Activated CD8-positive, alpha-beta T cell treated with anti-CD3 and anti-CD28 coated beads, Interleukin-2, amount 10 ng/mL, durations not matched to agents 7 days and 5 days (primary cell): ENCODE measurements at regions not wholly inside any gene's neighbourhood (a gene's known extent, or its start where the extent isn't known, plus 50 kb on each side); places are given as distances from the start of the nearest gene placed in this dataset.

ENCODE experiments used
- ATAC-seq: fragments of 150-1000 bp; cut with Tn5 transposase; one replicate; pipeline ENCODE4 v1.10.0; 2021; ENCODE audit warnings: moderate library complexity
- CTCF ChIA-PET: fragments of 350-600 bp; sonication (Branson Sonifier 250); formaldehyde crosslinking; loops from one replicate; lab custom pipeline; 2021; ENCODE audit warnings: antibody characterized with exemption; lab: Charles Lee
- POLR2A ChIA-PET: fragments of 350-600 bp; sonication (Branson Sonifier 250); formaldehyde crosslinking; loops from one replicate; lab custom pipeline; 2021; ENCODE audit warnings: antibody characterized with exemption; lab: Charles Lee
- DNase-seq: peaks from one replicate; pipeline ENCODE4 v3.0.0-alpha.2; 2020
- H3K27ac Mint-ChIP-seq: one replicate; pipeline ENCODE4 v1.8.0; 2021; ENCODE audit warnings: mild to moderate bottlenecking, mixed read lengths
- H3K27me3 Mint-ChIP-seq: one replicate; pipeline ENCODE4 v1.8.0; 2021; ENCODE audit warnings: low read depth, mixed read lengths
- H3K36me3 Mint-ChIP-seq: one replicate; pipeline ENCODE4 v1.8.0; 2021; ENCODE audit warnings: low read depth, mixed read lengths
- H3K4me1 Mint-ChIP-seq: one replicate; pipeline ENCODE4 v1.8.0; 2021; ENCODE audit warnings: low read depth, mixed read lengths
- H3K4me3 Mint-ChIP-seq: one replicate; pipeline ENCODE4 v1.8.0; 2021; ENCODE audit warnings: mild to moderate bottlenecking, mixed read lengths
- H3K9me3 Mint-ChIP-seq: one replicate; pipeline ENCODE4 v1.8.0; 2022; ENCODE audit warnings: mixed read lengths; ENCODE audit not compliant: insufficient read depth

DNA sequence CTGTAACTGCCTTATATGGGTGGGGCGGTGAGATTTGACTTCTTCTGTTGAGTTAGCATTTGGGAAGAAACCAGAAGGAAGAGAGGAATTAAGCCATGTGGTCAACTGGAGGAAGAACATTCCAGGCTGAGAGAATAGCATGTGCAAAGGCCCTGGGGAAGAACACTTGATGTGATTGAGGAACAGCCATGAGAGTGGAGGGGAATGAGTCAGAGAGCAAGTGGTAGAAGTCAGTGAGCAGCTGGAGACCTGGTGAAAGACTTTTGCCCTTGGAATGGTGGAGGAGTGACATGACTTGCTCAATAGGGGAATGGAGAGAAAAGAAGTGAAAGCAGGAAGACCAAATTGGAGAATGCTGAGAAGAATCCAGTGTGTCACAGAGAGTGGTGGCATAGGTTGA is 327.8 kb upstream of the HAND2 start:
- H3K27ac Mint-ChIP-seq = no peak overlapping the region
- no peak for ATAC-seq
- H3K36me3 Mint-ChIP-seq = no peaks in the 10 kb centered on the region
- H3K4me3 Mint-ChIP-seq = no peak overlapping the region
- no peaks in the 10 kb centered on the region for H3K27me3 Mint-ChIP-seq
- DNase-seq = no peak
- no peaks in the 10 kb centered on the region for H3K4me1 Mint-ChIP-seq
- ChIA-PET CTCF (no interaction called here), POLR2A (no interaction called here)
- H3K9me3 Mint-ChIP-seq = no peaks in the 10 kb centered on the region

DNA sequence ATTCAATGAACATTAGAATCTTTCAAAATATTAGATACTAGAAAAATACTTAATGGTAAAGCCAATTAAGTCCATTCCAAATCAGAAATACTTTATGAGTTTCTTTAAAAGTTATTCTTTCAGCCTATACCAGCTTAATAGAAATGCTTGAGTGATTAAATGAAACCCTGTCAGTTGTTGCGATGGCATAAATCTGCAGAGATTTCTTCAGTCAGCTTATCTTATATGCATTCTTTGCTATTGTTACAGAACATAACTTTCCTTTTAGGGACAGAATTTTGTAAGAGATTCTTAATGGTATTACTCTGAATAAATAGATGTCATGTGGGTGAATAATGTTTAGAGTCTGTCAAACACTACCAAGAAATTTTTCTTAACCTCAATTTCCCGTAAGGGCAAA is 325.0 kb upstream of the HAND2 start:
- Mint-ChIP-seq H3K4me3 (no peak overlapping the region), H3K27me3 (no peaks in the 10 kb centered on the region), H3K4me1 (no peaks in the 10 kb centered on the region), H3K36me3 (no peaks in the 10 kb centered on the region), H3K27ac (no peak overlapping the region), H3K9me3 (no peaks in the 10 kb centered on the region)
- CTCF ChIA-PET = interaction anchor here (0.8 kb wide), 1 partner anchor 18 kb away, joined by 3 read pairs; no protein-coding TSS in a partner anchor
- POLR2A ChIA-PET = no interaction called here
- no peak for ATAC-seq
- DNase-seq = no peak

DNA sequence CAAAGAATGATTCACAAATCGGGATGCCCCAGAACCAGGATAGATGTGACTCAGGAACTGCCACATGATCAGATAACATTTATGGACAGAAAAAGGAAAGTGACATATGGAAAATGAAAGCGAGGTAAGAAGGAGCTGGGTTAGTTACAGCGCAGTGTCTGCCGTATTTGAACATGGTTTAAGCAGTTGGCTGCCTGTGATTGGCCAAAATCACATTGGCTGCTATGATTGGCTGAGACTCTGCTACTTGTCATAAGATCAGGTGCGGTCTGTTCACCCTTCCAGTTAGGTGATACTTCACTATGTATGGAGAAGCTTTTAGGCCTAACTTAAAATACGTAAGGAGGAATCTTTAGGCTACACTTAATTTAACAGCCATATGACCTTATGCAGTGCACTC is 322.7 kb upstream of the HAND2 start:
- Mint-ChIP-seq H3K27me3 (no peaks in the 10 kb centered on the region), H3K27ac (no peak overlapping the region), H3K4me3 (no peak overlapping the region), H3K9me3 (no peaks in the 10 kb centered on the region), H3K4me1 (no peaks in the 10 kb centered on the region), H3K36me3 (no peaks in the 10 kb centered on the region)
- POLR2A ChIA-PET = no interaction called here
- CTCF ChIA-PET = no interaction called here
- ATAC-seq = no peak
- no peak for DNase-seq

GRCh38 chr4:173845580-173845979 is 315.6 kb upstream of the HAND2 start:
- Mint-ChIP-seq H3K27me3 (no peaks in the 10 kb centered on the region), H3K27ac (no peak overlapping the region), H3K36me3 (no peaks in the 10 kb centered on the region), H3K9me3 (peaks cover 5% of the 10 kb centered on the region), H3K4me1 (no peaks in the 10 kb centered on the region), H3K4me3 (no peak overlapping the region)
- DNase-seq = no peak
- ChIA-PET POLR2A (no interaction called here), CTCF (no interaction called here)
- no peak for ATAC-seq

- no peaks in the 10 kb centered on the region for H3K27me3 Mint-ChIP-seq
- H3K27ac Mint-ChIP-seq = no peak overlapping the region
- H3K9me3 Mint-ChIP-seq = peaks cover 5% of the 10 kb centered on the region
- DNase-seq (no peak), ATAC-seq (no peak)
- no peak overlapping the region for H3K4me3 Mint-ChIP-seq
- ChIA-PET POLR2A (no interaction called here), CTCF (no interaction called here)
- H3K36me3 Mint-ChIP-seq = no peaks in the 10 kb centered on the region
- no peaks in the 10 kb centered on the region for H3K4me1 Mint-ChIP-seq
Observed at GRCh38 chr4:173839865-173840264, 309.8 kb upstream of the HAND2 start.

DNA sequence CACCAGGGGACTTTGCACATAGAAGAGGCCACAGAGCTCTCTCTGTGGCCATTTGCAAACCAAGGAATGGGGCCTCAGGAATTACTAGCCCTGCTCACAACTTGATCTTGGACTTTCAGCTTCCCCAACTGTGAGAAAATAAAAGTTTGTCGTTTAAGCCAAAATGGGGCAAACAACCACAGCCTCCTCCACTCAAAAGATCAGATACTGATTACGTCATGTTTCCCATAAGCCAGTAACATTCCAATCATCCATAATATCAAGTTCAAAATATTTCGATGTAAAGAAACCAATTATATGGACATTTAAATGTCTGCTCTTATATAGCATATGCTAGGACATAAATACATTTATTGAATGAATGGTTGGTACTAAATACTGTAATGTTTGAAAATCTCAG is 307.5 kb upstream of the HAND2 start:
- no peaks in the 10 kb centered on the region for H3K9me3 Mint-ChIP-seq
- H3K27me3 Mint-ChIP-seq = no peaks in the 10 kb centered on the region
- no peaks in the 10 kb centered on the region for H3K4me1 Mint-ChIP-seq
- ATAC-seq (no peak), DNase-seq (no peak)
- H3K27ac Mint-ChIP-seq = no peak overlapping the region
- CTCF ChIA-PET = interaction anchor here (1.3 kb wide), 1 partner anchor 17 kb away, joined by 3 read pairs; no protein-coding TSS in a partner anchor
- no peak overlapping the region for H3K4me3 Mint-ChIP-seq
- POLR2A ChIA-PET = no interaction called here
- H3K36me3 Mint-ChIP-seq = no peaks in the 10 kb centered on the region

- no peaks in the 10 kb centered on the region for H3K27me3 Mint-ChIP-seq
Observed at GRCh38 chr4:173835903-173836302, 305.9 kb upstream of the HAND2 start.

GRCh38 chr4:173834151-173834550 is 304.1 kb upstream of the HAND2 start:
- ChIA-PET CTCF (no interaction called here), POLR2A (no interaction called here)
- H3K36me3 Mint-ChIP-seq = no peaks in the 10 kb centered on the region
- no peak for ATAC-seq
- H3K27me3 Mint-ChIP-seq = no peaks in the 10 kb centered on the region
- H3K27ac Mint-ChIP-seq = no peak overlapping the region
- no peaks in the 10 kb centered on the region for H3K9me3 Mint-ChIP-seq
- no peak for DNase-seq
- H3K4me1 Mint-ChIP-seq = no peaks in the 10 kb centered on the region
- H3K4me3 Mint-ChIP-seq = no peak overlapping the region

More at GRCh38 chr4:173835903-173836302, 305.9 kb upstream of the HAND2 start:
- POLR2A ChIA-PET = no interaction called here
- no peak overlapping the region for H3K4me3 Mint-ChIP-seq
- DNase-seq (no peak), ATAC-seq (no peak)
- no peaks in the 10 kb centered on the region for H3K9me3 Mint-ChIP-seq
- CTCF ChIA-PET = no interaction called here
- no peak overlapping the region for H3K27ac Mint-ChIP-seq
- H3K36me3 Mint-ChIP-seq = no peaks in the 10 kb centered on the region
- no peaks in the 10 kb centered on the region for H3K4me1 Mint-ChIP-seq

GRCh38 chr4:173829565-173829964 is 299.5 kb upstream of the HAND2 start:
- no peak overlapping the region for H3K4me3 Mint-ChIP-seq
- ATAC-seq (no peak), DNase-seq (no peak)
- ChIA-PET POLR2A (no interaction called here), CTCF (no interaction called here)
- no peaks in the 10 kb centered on the region for H3K36me3 Mint-ChIP-seq
- H3K27ac Mint-ChIP-seq = no peak overlapping the region
- H3K9me3 Mint-ChIP-seq = no peaks in the 10 kb centered on the region
- no peaks in the 10 kb centered on the region for H3K4me1 Mint-ChIP-seq
- H3K27me3 Mint-ChIP-seq = no peaks in the 10 kb centered on the region

- ChIA-PET POLR2A (no interaction called here), CTCF (no interaction called here)
- ATAC-seq (no peak), DNase-seq (no peak)
- Mint-ChIP-seq H3K9me3 (no peaks in the 10 kb centered on the region), H3K36me3 (no peaks in the 10 kb centered on the region), H3K4me3 (no peak overlapping the region), H3K27ac (no peak overlapping the region), H3K4me1 (no peaks in the 10 kb centered on the region), H3K27me3 (no peaks in the 10 kb centered on the region)
Observed at GRCh38 chr4:173827707-173828106, 297.7 kb upstream of the HAND2 start.

- DNase-seq (no peak), ATAC-seq (no peak)
- H3K4me1 Mint-ChIP-seq = no peaks in the 10 kb centered on the region
- no peaks in the 10 kb centered on the region for H3K9me3 Mint-ChIP-seq
- no peaks in the 10 kb centered on the region for H3K36me3 Mint-ChIP-seq
- ChIA-PET CTCF (no interaction called here), POLR2A (no interaction called here)
- H3K27me3 Mint-ChIP-seq = no peaks in the 10 kb centered on the region
- no peak overlapping the region for H3K4me3 Mint-ChIP-seq
- H3K27ac Mint-ChIP-seq = no peak overlapping the region
Observed at GRCh38 chr4:173821876-173822275, 291.8 kb upstream of the HAND2 start.

DNA sequence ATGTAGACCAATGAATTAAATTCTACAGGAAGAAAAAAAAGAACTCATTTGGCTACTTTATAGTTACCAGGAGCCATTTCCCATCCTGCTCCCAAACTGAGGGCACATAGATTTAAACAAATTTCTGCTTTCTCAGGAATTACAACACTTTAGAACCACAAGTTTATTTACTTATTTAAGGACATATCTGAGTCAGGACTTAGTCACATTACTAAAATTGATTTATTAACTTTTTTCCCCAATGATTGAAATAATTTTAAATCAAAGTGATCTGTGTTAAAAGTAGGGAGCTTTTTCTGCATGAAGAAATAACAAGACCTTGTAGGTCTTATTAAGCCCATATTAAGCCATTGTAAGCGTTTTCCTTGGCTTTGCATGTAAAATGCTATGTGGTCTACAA is 291.0 kb upstream of the HAND2 start:
- Mint-ChIP-seq H3K4me3 (no peak overlapping the region), H3K4me1 (no peaks in the 10 kb centered on the region), H3K9me3 (no peaks in the 10 kb centered on the region), H3K27ac (no peak overlapping the region), H3K27me3 (no peaks in the 10 kb centered on the region), H3K36me3 (no peaks in the 10 kb centered on the region)
- DNase-seq (no peak), ATAC-seq (no peak)
- ChIA-PET POLR2A (no interaction called here), CTCF (no interaction called here)

GRCh38 chr4:173807347-173807746 is 277.3 kb upstream of the HAND2 start:
- Mint-ChIP-seq H3K9me3 (no peaks in the 10 kb centered on the region), H3K4me3 (no peak overlapping the region), H3K27me3 (no peaks in the 10 kb centered on the region), H3K4me1 (no peaks in the 10 kb centered on the region), H3K27ac (no peak overlapping the region), H3K36me3 (no peaks in the 10 kb centered on the region)
- ATAC-seq (no peak), DNase-seq (no peak)
- CTCF ChIA-PET = no interaction called here
- POLR2A ChIA-PET = no interaction called here
